Natural killer cell (primary cell): ENCODE measurements at regions not wholly inside any gene's neighbourhood (a gene's known extent, or its start where the extent isn't known, plus 50 kb on each side); places are given as distances from the start of the nearest gene placed in this dataset.

Experiments
- ATAC-seq, 3 donors: fragments of 150-1000 bp in 2 of 3; fragments of 200-7000 bp in 1 of 3; cut with Tn5 transposase; 1 replicate in 1 of 3; 2 replicates in 2 of 3; pipeline ENCODE4 v1.10.0; 2021; ENCODE audit warnings: mild to moderate bottlenecking in 2 of 3, moderate library complexity in 2 of 3
- DNase-seq, 2 donors: peaks; one replicate each; pipeline versions ENCODE4 v3.0.0 to v3.0.0-alpha.2; 2013 to 2021; ENCODE audit warnings: mixed read lengths in 1 of 2
- H3K27ac ChIP-seq: one replicate; pipeline ENCODE4 v1.5.1; 2013; ENCODE audit warnings: mild to moderate bottlenecking, low read length
- H3K27me3 ChIP-seq: one replicate; pipeline ENCODE4 v1.6.1; 2013; ENCODE audit warnings: low read length; ENCODE audit not compliant: control insufficient read depth, insufficient read depth
- H3K36me3 ChIP-seq: one replicate; pipeline ENCODE4 v1.6.1; 2013; ENCODE audit warnings: low read length; ENCODE audit not compliant: control insufficient read depth, insufficient read depth
- H3K4me1 ChIP-seq: one replicate; pipeline ENCODE4 v1.6.1; 2013; ENCODE audit warnings: low read length; ENCODE audit not compliant: control insufficient read depth, insufficient read depth
- H3K4me3 ChIP-seq: one replicate; pipeline ENCODE4 v1.5.1; 2013; ENCODE audit warnings: low read length
- H3K9me3 ChIP-seq: one replicate; pipeline ENCODE4 v1.6.1; 2013; ENCODE audit warnings: low read length; ENCODE audit not compliant: control insufficient read depth, insufficient read depth
- H3K27ac Mint-ChIP-seq, 2 donors: one replicate each; pipeline ENCODE4 v1.8.0; 2022; ENCODE audit warnings: mild to moderate bottlenecking in 2 of 2, mixed read lengths in 2 of 2, moderate library complexity in 1 of 2
- H3K27me3 Mint-ChIP-seq, 2 donors: one replicate each; pipeline ENCODE4 v1.8.0; 2022; ENCODE audit warnings: low read depth in 2 of 2, mixed read lengths in 2 of 2
- H3K36me3 Mint-ChIP-seq: one replicate; pipeline ENCODE4 v1.8.0; 2022; ENCODE audit warnings: mixed read lengths
- H3K4me1 Mint-ChIP-seq, 2 donors: one replicate each; pipeline ENCODE4 v1.8.0; 2022; ENCODE audit warnings: mixed read lengths in 2 of 2
- H3K4me3 Mint-ChIP-seq: one replicate; pipeline ENCODE4 v1.8.0; 2022; ENCODE audit warnings: mild to moderate bottlenecking, moderate library complexity, mixed read lengths
- H3K9me3 Mint-ChIP-seq, 2 donors: one replicate each; pipeline ENCODE4 v1.8.0; 2022; ENCODE audit warnings: mixed read lengths in 2 of 2
- CTCF ChIP-seq: fragments of 200-600 bp; IDR thresholded peaks from one replicate; pipeline ENCODE4 v1.8.0; 2022; ENCODE audit warnings: antibody characterized with exemption
- WGBS: methylation state at CpG from one replicate; pipeline ENCODE4 v1.1.7; 2013; ENCODE audit warnings: missing lambda C conversion rate; ENCODE audit not compliant: insufficient coverage; 5-methylcytosine and 5-hydroxymethylcytosine counted together
- intact Hi-C: fragments of 100-400 bp; cut with micrococcal nuclease; formaldehyde crosslinking; loops from one replicate; pipeline ENCODE4 v1.14.2; 2022

- Mint-ChIP-seq H3K27ac (no peak overlapping the region), H3K36me3 (peaks cover 29% of the 10 kb centered on the region), H3K9me3 (peaks cover 0 to 9% of the 10 kb centered on the region in 2 donors), H3K27me3 (peaks cover 31 to 75% of the 10 kb centered on the region in 2 donors), H3K4me3 (no peak overlapping the region), H3K4me1 (peaks cover 8 to 9% of the 10 kb centered on the region in 2 donors)
- no peak overlapping the region for H3K27ac ChIP-seq
- no peaks in the 10 kb centered on the region for H3K9me3 ChIP-seq
- WGBS, result 85% methylated on average over 3 of the region's 3 CpGs
- intact Hi-C loops, result no loop called here
- no peak for DNase-seq
- H3K27me3 ChIP-seq, result peaks cover 9% of the 10 kb centered on the region
- H3K4me3 ChIP-seq, result no peak overlapping the region
- ATAC-seq, result no peak
- H3K4me1 ChIP-seq, result no peaks in the 10 kb centered on the region
- TF ChIP-seq CTCF, result no peak
- no peaks in the 10 kb centered on the region for H3K36me3 ChIP-seq
Observed at GRCh38 chr6:163883984-163884383, 469.5 kb downstream of the QKI start.

GRCh38 chr6:163878698-163879097, 464.2 kb downstream of the QKI start:
- no peaks in the 10 kb centered on the region for H3K4me1 Mint-ChIP-seq
- TF ChIP-seq CTCF, result no peak
- 72% methylated on average over 2 of the region's 2 CpGs for WGBS

GRCh38 chr6:163877877-163878639, 463.5 kb downstream of the QKI start:
- Histone ChIP-seq H3K36me3 (no peaks in the 10 kb centered on the region), H3K4me1 (no peaks in the 10 kb centered on the region), H3K27ac (no peak overlapping the region), H3K9me3 (no peaks in the 10 kb centered on the region), H3K27me3 (peaks cover 7% of the 10 kb centered on the region), H3K4me3 (no peak overlapping the region)
- no peak overlapping the region for H3K4me3 Mint-ChIP-seq
- no peaks in the 10 kb centered on the region for H3K4me1 Mint-ChIP-seq
- no peak overlapping the region for H3K27ac Mint-ChIP-seq
- peaks cover 0 to 4% of the 10 kb centered on the region in 2 donors for H3K9me3 Mint-ChIP-seq
- 93% methylated on average over 13 of the region's 15 CpGs for WGBS
- no peak for ATAC-seq
- intact Hi-C loops, result no loop called here
- TF ChIP-seq CTCF, result no peak
- peaks cover 21% of the 10 kb centered on the region for H3K36me3 Mint-ChIP-seq
- no peak for DNase-seq
- peaks cover 19 to 34% of the 10 kb centered on the region in 2 donors for H3K27me3 Mint-ChIP-seq

More at GRCh38 chr6:163878698-163879097, 464.2 kb downstream of the QKI start:
- DNase-seq, result no peak
- Mint-ChIP-seq H3K4me3 (no peak overlapping the region), H3K27me3 (peaks cover 21 to 41% of the 10 kb centered on the region in 2 donors), H3K36me3 (peaks cover 21% of the 10 kb centered on the region), H3K27ac (no peak overlapping the region), H3K9me3 (peaks cover 0 to 6% of the 10 kb centered on the region in 2 donors)
- H3K9me3 ChIP-seq, result no peaks in the 10 kb centered on the region
- H3K36me3 ChIP-seq, result no peaks in the 10 kb centered on the region
- no peak overlapping the region for H3K4me3 ChIP-seq
- ATAC-seq, result no peak
- H3K27me3 ChIP-seq, result peaks cover 7% of the 10 kb centered on the region
- no peak overlapping the region for H3K27ac ChIP-seq
- H3K4me1 ChIP-seq, result no peaks in the 10 kb centered on the region
- intact Hi-C loops, result no loop called here

- peaks cover 10 to 19% of the 10 kb centered on the region in 2 donors for H3K27me3 Mint-ChIP-seq
- peaks cover 15% of the 10 kb centered on the region for H3K36me3 Mint-ChIP-seq
- 93% methylated on average over 3 of the region's 3 CpGs for WGBS
- no peaks in the 10 kb centered on the region for H3K9me3 ChIP-seq
- no peaks in the 10 kb centered on the region for H3K9me3 Mint-ChIP-seq
- no peaks in the 10 kb centered on the region for H3K4me1 ChIP-seq
- H3K36me3 ChIP-seq, result no peaks in the 10 kb centered on the region
- H3K27ac Mint-ChIP-seq, result no peak overlapping the region
- no peaks in the 10 kb centered on the region for H3K4me1 Mint-ChIP-seq
- no peak for ATAC-seq
- no peak overlapping the region for H3K27ac ChIP-seq
- no peak for TF ChIP-seq CTCF
- H3K4me3 ChIP-seq, result no peak overlapping the region
- intact Hi-C loops, result no loop called here
- no peak overlapping the region for H3K4me3 Mint-ChIP-seq
- peaks cover 4% of the 10 kb centered on the region for H3K27me3 ChIP-seq
- DNase-seq, result no peak
Observed at GRCh38 chr6:163876391-163876790, 461.9 kb downstream of the QKI start.
